Heart left ventricle (tissue), 16 donors: ENCODE measurements at regions not wholly inside any gene's neighbourhood (a gene's known extent, or its start where the extent isn't known, plus 50 kb on each side); places are given as distances from the start of the nearest gene placed in this dataset.

Source experiments
- ATAC-seq, 4 donors: fragments of 200-7000 bp; cut with Tn5 transposase; one replicate each; pipeline ENCODE4 v1.9.1; 2020 to 2022; ENCODE audit warnings: moderate library complexity in 4 of 4, mild to moderate bottlenecking in 3 of 4, moderate number of reproducible peaks in 1 of 4
- DNase-seq, 5 donors: peaks; one replicate each; pipeline ENCODE4 v3.0.0-alpha.2; 2020
- H3K27ac ChIP-seq, 12 donors: fragments of 200-600 bp; sonication (generic) in 4 of 12; one replicate each; pipeline versions ENCODE4 v1.5.0 to v1.8.0; 2016 to 2022; ENCODE audit warnings: mild to moderate bottlenecking in 2 of 12
- H3K27me3 ChIP-seq, 9 donors: fragments of 200-600 bp; sonication (generic) in 2 of 9; one replicate each; pipeline versions ENCODE4 v1.5.1 to v1.8.0; 2016 to 2022; ENCODE audit warnings: mild to moderate bottlenecking in 3 of 9
- H3K36me3 ChIP-seq, 9 donors: fragments of 200-600 bp; sonication (generic) in 2 of 9; one replicate each; pipeline versions ENCODE4 v1.5.0 to v1.8.0; 2018 to 2022; ENCODE audit warnings: mild to moderate bottlenecking in 2 of 9
- H3K4me1 ChIP-seq, 12 donors: fragments of 200-600 bp; sonication (generic) in 4 of 12; one replicate each; pipeline versions ENCODE4 v1.5.0 to v1.8.0; 2016 to 2022; ENCODE audit warnings: mild to moderate bottlenecking in 3 of 12
- H3K4me3 ChIP-seq, 12 donors: fragments of 200-600 bp; sonication (generic) in 4 of 12; one replicate each; pipeline versions ENCODE4 v1.5.0 to v1.8.0; 2017 to 2022; ENCODE audit warnings: mild to moderate bottlenecking in 9 of 12, moderate library complexity in 4 of 12
- H3K9me3 ChIP-seq, 12 donors: fragments of 200-600 bp; sonication (generic) in 4 of 12; one replicate each; pipeline versions ENCODE4 v1.5.0 to v1.8.0; 2016 to 2022; ENCODE audit warnings: mild to moderate bottlenecking in 1 of 12
- POLR2A ChIP-seq, 2 donors: fragments of 450-650 bp; IDR thresholded peaks; one replicate each; pipeline ENCODE4 v1.6.1; 2017; ENCODE audit warnings: antibody characterized with exemption in 2 of 2, mild to moderate bottlenecking in 2 of 2, moderate library complexity in 2 of 2
- WGBS, 4 donors: extraction: QIAGEN DNeasy Blood & Tissue Kit in 2 of 4; methylation state at CpG; one replicate each; pipeline versions ENCODE4 v1.1.5 to v1.1.7; 2013 to 2018; 5-methylcytosine and 5-hydroxymethylcytosine counted together
- intact Hi-C, 10 donors: fragments of 100-400 bp; cut with DNase I; formaldehyde crosslinking; loops; one replicate each; pipeline versions ENCODE4 v1.11.1 to v1.14.2; 2022
- TF ChIP-seq, protein P1 (sequence below), 12 donors: fragments of 200-600 bp; sonication (generic) in 4 of 12; IDR thresholded peaks; one replicate each; pipeline versions ENCODE4 v1.5.0 to v1.8.0; 2018 to 2022; ENCODE audit warnings: antibody characterized with exemption in 12 of 12, mild to moderate bottlenecking in 5 of 12
- donor health status: ischemic (EF 13 %, LVEDD 7.1; RV severe dilation, severe dysfunction).
- donor health status: healthy with polysubstance abuse.
- donor health status: DM: no; HTN: yes; CAD: no.
- donor health status: DM: no; HTN: no; CAD: no.
- donor health status: ischemic (EF 25% LVEDD 6.9; RV normal size, moderate dysfunction).
- donor health status: ischemic (EF 25% LVEDD 5.7; RV mildly dilated, moderate dysfunction).
- donor health status: healthy.
- donor health status: DM: yes; HTN: yes; CAD: no.
- donor health status: ischemic (EF 35%, LVEDD 5.7; RV mildly dilated, moderate dysfunction).
- donor health status: nonischemic (EF 11% LVEDD 7.7; RV severe dilation, severe dysfunction).
- donor health status: DM: yes; HTN: yes; CAD: no.
- donor health status: PGD.
- donor health status: ischemic (EF 29% LVEDD 5.4; RV normal size, mild dysfunction).
- donor health status: nonischemic (EF 23%, LVEDD 6.1; RV moderate dilation, normal function).

DNA sequence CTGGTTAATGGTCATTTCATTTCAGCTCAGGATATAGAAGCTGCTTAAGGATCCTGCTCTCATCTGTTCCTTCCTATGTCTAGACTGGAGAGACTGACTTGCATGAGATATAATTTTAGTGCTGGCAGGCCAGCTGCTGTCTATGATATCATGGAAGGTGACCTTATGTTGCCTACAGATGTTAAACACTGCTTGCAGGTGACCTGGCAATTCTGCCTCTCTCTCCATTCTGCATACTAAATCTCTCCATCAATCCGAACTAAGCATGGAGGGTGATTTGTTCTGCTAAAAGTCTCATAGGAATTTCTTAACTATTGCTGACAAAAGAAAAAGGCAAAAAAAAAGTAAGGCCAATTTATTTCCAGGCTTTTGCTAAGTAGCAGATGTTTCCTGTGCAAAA lies 81.0 kb downstream of the CCNA1 start:
- no peak for TF ChIP-seq POLR2A (IDR thresholded peaks at IDR 0.05)
- TF ChIP-seq, protein P1, sequence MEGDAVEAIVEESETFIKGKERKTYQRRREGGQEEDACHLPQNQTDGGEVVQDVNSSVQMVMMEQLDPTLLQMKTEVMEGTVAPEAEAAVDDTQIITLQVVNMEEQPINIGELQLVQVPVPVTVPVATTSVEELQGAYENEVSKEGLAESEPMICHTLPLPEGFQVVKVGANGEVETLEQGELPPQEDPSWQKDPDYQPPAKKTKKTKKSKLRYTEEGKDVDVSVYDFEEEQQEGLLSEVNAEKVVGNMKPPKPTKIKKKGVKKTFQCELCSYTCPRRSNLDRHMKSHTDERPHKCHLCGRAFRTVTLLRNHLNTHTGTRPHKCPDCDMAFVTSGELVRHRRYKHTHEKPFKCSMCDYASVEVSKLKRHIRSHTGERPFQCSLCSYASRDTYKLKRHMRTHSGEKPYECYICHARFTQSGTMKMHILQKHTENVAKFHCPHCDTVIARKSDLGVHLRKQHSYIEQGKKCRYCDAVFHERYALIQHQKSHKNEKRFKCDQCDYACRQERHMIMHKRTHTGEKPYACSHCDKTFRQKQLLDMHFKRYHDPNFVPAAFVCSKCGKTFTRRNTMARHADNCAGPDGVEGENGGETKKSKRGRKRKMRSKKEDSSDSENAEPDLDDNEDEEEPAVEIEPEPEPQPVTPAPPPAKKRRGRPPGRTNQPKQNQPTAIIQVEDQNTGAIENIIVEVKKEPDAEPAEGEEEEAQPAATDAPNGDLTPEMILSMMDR (IDR thresholded peaks at IDR 0.05) = no peak
- ATAC-seq = no peak
- Histone ChIP-seq H3K27me3 (no peaks in the 10 kb centered on the region), H3K9me3 (no peaks in the 10 kb centered on the region), H3K27ac (no peak overlapping the region), H3K36me3 (no peaks in the 10 kb centered on the region), H3K4me1 (no peaks in the 10 kb centered on the region), H3K4me3 (no peak overlapping the region)
- WGBS, 4 donors = 37 to 47% (median 42%) methylated on average over 1 of the region's 1 CpG
- intact Hi-C loops = no loop called here
- no peak for DNase-seq

DNA sequence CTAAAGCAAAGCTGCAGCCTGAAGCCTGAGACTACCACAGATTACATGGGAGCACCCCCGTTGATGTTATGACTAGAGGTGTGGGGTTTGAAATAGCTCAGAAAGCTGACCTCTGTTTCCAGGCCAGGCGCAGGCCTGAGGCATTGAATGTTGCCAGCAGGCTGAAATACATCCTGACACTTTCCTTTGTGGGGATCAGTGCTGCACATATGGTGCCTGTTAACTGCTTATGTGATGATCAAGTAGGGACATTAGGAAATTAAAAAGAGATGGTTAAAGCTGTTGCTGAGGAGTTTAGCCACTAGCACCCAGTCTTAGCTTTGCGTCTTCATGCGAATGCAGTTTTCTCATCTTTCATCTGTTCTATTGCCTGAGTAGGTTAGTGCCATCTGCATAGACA lies 83.2 kb downstream of the CCNA1 start:
- H3K27me3 ChIP-seq = no peaks in the 10 kb centered on the region
- 82 to 88% (median 87%) methylated on average over 4 of the region's 4 CpGs for WGBS, 4 donors
- H3K36me3 ChIP-seq = no peaks in the 10 kb centered on the region
- no peak overlapping the region for H3K27ac ChIP-seq
- no peak for ATAC-seq
- DNase-seq = no peak
- H3K4me1 ChIP-seq = no peaks in the 10 kb centered on the region
- intact Hi-C loops = no loop called here
- TF ChIP-seq, protein P1 (IDR thresholded peaks at IDR 0.05) = no peak
- no peak for TF ChIP-seq POLR2A (IDR thresholded peaks at IDR 0.05)
- no peaks in the 10 kb centered on the region for H3K9me3 ChIP-seq
- no peak overlapping the region for H3K4me3 ChIP-seq

DNA sequence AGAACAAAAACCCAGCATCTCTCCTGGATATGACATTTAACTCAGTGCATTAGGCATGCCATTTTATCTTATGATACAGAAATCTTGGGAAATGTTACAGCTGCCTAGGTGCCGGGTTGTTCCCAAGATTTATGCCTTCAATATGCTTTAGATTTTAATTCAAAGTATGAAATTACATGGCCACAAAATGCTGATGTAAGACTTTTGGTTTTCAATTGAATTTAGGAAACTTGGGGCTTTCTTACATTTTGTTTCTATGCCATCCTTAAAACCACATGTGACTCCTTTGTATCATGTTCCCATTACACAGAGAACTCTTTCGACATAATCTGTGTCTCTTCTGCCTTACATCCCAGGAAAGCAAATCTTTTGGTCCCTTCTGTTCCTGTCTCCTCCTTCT lies 83.9 kb downstream of the CCNA1 start:
- DNase-seq (no peak), ATAC-seq (no peak)
- Histone ChIP-seq H3K9me3 (no peaks in the 10 kb centered on the region), H3K36me3 (no peaks in the 10 kb centered on the region), H3K4me1 (no peaks in the 10 kb centered on the region), H3K4me3 (no peak overlapping the region), H3K27me3 (no peaks in the 10 kb centered on the region), H3K27ac (no peak overlapping the region)
- TF ChIP-seq, protein P1 (IDR thresholded peaks at IDR 0.05) = no peak
- intact Hi-C loops = no loop called here
- WGBS, 4 donors = 67 to 90% (median 77%) methylated on average over 2 of the region's 2 CpGs

GRCh38 chr13:36518707-36519106 lies 86.4 kb downstream of the CCNA1 start:
- DNase-seq = no peak
- Histone ChIP-seq H3K4me3 (no peak overlapping the region), H3K4me1 (no peaks in the 10 kb centered on the region), H3K27me3 (no peaks in the 10 kb centered on the region), H3K27ac (no peak overlapping the region), H3K36me3 (no peaks in the 10 kb centered on the region), H3K9me3 (peaks cover 0 to 7% (median 0%) of the 10 kb centered on the region in 12 donors)
- ATAC-seq = no peak
- intact Hi-C loops = no loop called here
- TF ChIP-seq, protein P1 (IDR thresholded peaks at IDR 0.05) = no peak
- no peak for TF ChIP-seq POLR2A (IDR thresholded peaks at IDR 0.05)
- WGBS, 4 donors = 79 to 87% (median 82%) methylated on average over 2 of the region's 2 CpGs
